BJ (cell line): ENCODE measurements at regions not wholly inside any gene's neighbourhood (a gene's known extent, or its start where the extent isn't known, plus 50 kb on each side); places are given as distances from the start of the nearest gene placed in this dataset.

Source experiments
- CTCF ChIA-PET: fragments of 350-600 bp; formaldehyde crosslinking; extraction: SDS; loops from one replicate; lab custom pipeline; 2021; ENCODE audit warnings: antibody characterized with exemption, inconsistent platforms; lab: Yijun Ruan, JAX
- POLR2A ChIA-PET: fragments of 300-600 bp; sonication (Branson Sonifier 250); formaldehyde crosslinking; extraction: SDS; loops from one replicate; lab custom pipeline; 2021; ENCODE audit warnings: antibody characterized with exemption; lab: Charles Lee
- DNase-seq: peaks from one replicate; pipeline ENCODE4 v3.0.0-alpha.2; 2011; ENCODE audit warnings: low read depth
- H3K27me3 ChIP-seq: 2 replicates; pipeline ENCODE4 v1.6.0; 2011; ENCODE audit warnings: low read length; ENCODE audit not compliant: control insufficient read depth, insufficient read depth
- H3K36me3 ChIP-seq: 2 replicates; pipeline ENCODE4 v1.5.1; 2011; ENCODE audit warnings: low read length; ENCODE audit not compliant: control insufficient read depth, insufficient read depth
- H3K4me3 ChIP-seq: 2 replicates; pipeline ENCODE4 v1.5.1; 2011; ENCODE audit warnings: low read depth, mild to moderate bottlenecking, control low read depth, low read length
- CTCF ChIP-seq: IDR thresholded peaks from 2 replicates; pipeline ENCODE4 v1.5.1; 2011; ENCODE audit warnings: low read depth, mild to moderate bottlenecking, control low read depth, inconsistent platforms, low read length, moderate library complexity; ENCODE audit not compliant: insufficient read depth

GRCh38 chr9:30015073-30015472, 2369.4 kb upstream of the ACO1 start:
- DNase-seq: no peak
- TF ChIP-seq CTCF: no peak
- no peak overlapping the region for H3K4me3 ChIP-seq
- no peaks in the 10 kb centered on the region for H3K27me3 ChIP-seq
- ChIA-PET CTCF (no interaction called here), POLR2A (no interaction called here)
- no peaks in the 10 kb centered on the region for H3K36me3 ChIP-seq

GRCh38 chr9:30020161-30020560, 2364.3 kb upstream of the ACO1 start:
- Histone ChIP-seq H3K27me3 (no peaks in the 10 kb centered on the region), H3K36me3 (no peaks in the 10 kb centered on the region), H3K4me3 (no peak overlapping the region)
- POLR2A ChIA-PET: no interaction called here
- CTCF ChIA-PET: no interaction called here
- TF ChIP-seq CTCF: no peak
- DNase-seq: no peak

GRCh38 chr9:30035761-30036160, 2348.7 kb upstream of the ACO1 start:
- no peak for TF ChIP-seq CTCF

GRCh38 chr9:30036558-30036957, 2347.9 kb upstream of the ACO1 start:
- POLR2A ChIA-PET: no interaction called here

More at GRCh38 chr9:30035761-30036160, 2348.7 kb upstream of the ACO1 start:
- no peak overlapping the region for H3K4me3 ChIP-seq
- DNase-seq: no peak
- H3K27me3 ChIP-seq: no peaks in the 10 kb centered on the region
- CTCF ChIA-PET: no interaction called here
- H3K36me3 ChIP-seq: no peaks in the 10 kb centered on the region
- POLR2A ChIA-PET: no interaction called here

GRCh38 chr9:30039712-30040111, 2344.7 kb upstream of the ACO1 start:
- ChIA-PET CTCF (no interaction called here), POLR2A (no interaction called here)
- no peaks in the 10 kb centered on the region for H3K27me3 ChIP-seq
- H3K4me3 ChIP-seq: no peak overlapping the region
- no peak for TF ChIP-seq CTCF
- no peak for DNase-seq
- H3K36me3 ChIP-seq: no peaks in the 10 kb centered on the region

More at GRCh38 chr9:30036558-30036957, 2347.9 kb upstream of the ACO1 start:
- H3K36me3 ChIP-seq: no peaks in the 10 kb centered on the region
- DNase-seq: no peak
- no peak overlapping the region for H3K4me3 ChIP-seq
- no peaks in the 10 kb centered on the region for H3K27me3 ChIP-seq
- no peak for TF ChIP-seq CTCF
- CTCF ChIA-PET: no interaction called here
